ENCODE measurements at regions not wholly inside any gene's neighbourhood (a gene's known extent, or its start where the extent isn't known, plus 50 kb on each side); places are given as distances from the start of the nearest gene placed in this dataset.

DNA sequence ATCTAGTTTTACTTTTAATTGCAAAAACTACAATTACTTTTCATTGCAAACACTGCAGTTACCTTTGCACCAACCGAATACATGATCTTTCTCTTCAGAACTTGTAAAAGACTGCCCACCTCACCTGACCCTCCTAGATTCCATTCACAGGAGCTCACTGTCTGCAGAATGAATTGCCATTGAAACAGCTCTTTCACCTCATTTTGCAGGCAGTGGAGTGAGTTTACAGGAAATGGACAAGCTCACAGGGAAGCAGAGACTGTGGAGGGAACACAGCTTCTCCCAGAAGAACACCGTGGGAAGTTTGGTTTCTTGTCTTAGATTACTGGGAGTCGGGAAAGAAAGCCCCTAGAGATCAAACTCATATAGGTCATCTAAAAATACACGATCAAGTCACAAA, 439.7 kb upstream of the RBFOX1 start:
- TF ChIP-seq, protein P1, sequence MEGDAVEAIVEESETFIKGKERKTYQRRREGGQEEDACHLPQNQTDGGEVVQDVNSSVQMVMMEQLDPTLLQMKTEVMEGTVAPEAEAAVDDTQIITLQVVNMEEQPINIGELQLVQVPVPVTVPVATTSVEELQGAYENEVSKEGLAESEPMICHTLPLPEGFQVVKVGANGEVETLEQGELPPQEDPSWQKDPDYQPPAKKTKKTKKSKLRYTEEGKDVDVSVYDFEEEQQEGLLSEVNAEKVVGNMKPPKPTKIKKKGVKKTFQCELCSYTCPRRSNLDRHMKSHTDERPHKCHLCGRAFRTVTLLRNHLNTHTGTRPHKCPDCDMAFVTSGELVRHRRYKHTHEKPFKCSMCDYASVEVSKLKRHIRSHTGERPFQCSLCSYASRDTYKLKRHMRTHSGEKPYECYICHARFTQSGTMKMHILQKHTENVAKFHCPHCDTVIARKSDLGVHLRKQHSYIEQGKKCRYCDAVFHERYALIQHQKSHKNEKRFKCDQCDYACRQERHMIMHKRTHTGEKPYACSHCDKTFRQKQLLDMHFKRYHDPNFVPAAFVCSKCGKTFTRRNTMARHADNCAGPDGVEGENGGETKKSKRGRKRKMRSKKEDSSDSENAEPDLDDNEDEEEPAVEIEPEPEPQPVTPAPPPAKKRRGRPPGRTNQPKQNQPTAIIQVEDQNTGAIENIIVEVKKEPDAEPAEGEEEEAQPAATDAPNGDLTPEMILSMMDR (IDR thresholded peaks at IDR 0.05; ENCODE audit: low read depth, low read length) = no peak

DNA sequence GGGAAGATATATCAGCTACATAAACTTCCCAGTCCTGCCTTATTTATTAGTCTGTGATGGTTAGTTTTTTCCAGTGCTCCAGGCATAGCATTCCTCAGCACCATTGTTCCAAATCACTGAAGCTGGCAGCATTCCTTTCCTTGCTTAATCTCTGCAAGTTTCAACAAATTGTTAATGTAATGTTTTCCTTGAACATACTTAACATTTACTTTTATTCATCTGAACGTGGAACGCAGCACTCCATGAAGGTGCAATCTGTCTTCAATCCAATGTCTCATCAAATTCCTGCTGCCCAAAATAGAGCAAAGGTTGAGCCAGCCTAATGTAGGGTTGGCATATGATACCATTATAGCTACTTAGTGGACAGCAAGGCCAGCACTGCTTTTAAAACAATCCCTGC, 441.1 kb upstream of the RBFOX1 start:
- TF ChIP-seq, protein P1 (IDR thresholded peaks at IDR 0.05; ENCODE audit: low read depth, low read length) = no peak
- DNase-seq (ENCODE audit: extremely low read depth, low read depth) = no peak

More for the DNA sequence above, 439.7 kb upstream of the RBFOX1 start:
- DNase-seq (ENCODE audit: extremely low read depth, low read depth) = no peak

DNA sequence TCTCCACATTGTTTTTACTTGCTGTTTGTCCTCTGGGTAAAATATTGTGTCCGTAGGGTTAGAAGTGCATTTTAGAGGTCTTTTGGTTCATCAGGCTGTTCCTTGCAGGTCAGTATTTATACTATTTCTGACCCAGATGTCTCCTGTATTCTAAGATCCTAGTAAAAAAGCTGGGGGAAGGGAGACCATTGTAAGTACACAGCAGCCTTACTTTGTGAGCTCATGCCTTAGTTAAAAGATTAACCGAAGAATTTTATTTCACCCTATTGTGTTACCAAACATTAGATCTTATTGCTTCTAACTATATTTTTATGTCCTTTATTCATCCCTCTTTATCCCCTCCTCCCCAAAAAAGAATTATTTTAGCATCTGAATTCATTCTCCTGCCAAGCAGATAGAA, 444.1 kb upstream of the RBFOX1 start:
- TF ChIP-seq, protein P1 (IDR thresholded peaks at IDR 0.05; ENCODE audit: low read depth, low read length) = no peak
- no peak for DNase-seq (ENCODE audit: extremely low read depth, low read depth)

DNA sequence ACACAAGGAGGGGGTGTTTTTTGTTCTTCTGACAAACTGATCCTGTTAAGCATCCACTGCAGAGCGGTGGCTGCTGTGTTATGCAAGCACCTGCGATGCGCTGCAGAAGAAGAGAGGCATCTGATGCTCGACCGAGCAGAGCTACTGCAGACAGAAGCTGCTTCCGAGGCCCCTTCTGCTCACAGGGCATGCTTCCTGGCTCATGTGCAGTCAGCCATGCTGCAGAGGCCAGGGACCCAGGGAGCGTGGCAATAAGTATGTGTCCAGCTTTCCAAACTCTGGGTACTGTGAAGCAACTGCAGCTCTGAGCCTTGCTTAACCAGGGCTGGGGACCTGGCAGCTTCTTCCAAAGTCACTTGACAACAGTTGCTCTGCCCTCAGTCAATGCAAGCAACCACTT, 448.6 kb upstream of the RBFOX1 start:
- no peak for DNase-seq (ENCODE audit: extremely low read depth, low read depth)
- TF ChIP-seq, protein P1 (IDR thresholded peaks at IDR 0.05; ENCODE audit: low read depth, low read length) = no peak

DNA sequence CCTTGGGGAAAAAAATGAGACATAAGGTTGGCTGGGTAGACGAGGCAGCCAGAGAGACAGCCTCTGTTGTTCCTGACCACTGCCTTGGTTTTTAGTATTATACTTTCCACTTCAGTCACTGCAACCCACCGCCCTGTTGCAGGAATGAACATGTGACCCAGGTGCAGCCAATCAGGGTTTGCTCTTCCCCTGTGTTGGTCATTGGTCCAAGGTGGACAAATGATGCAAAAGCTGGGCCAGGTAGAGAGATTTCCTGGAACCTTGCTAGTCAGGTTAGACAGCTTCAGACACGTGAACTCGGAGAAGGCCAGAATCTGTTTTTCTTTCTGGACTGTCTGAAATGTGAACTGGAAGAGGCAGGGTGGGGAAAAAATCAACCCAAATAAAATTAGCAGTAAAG, 452.4 kb upstream of the RBFOX1 start:
- DNase-seq (ENCODE audit: extremely low read depth, low read depth) = no peak
- TF ChIP-seq, protein P1 (IDR thresholded peaks at IDR 0.05; ENCODE audit: low read depth, low read length) = no peak

DNA sequence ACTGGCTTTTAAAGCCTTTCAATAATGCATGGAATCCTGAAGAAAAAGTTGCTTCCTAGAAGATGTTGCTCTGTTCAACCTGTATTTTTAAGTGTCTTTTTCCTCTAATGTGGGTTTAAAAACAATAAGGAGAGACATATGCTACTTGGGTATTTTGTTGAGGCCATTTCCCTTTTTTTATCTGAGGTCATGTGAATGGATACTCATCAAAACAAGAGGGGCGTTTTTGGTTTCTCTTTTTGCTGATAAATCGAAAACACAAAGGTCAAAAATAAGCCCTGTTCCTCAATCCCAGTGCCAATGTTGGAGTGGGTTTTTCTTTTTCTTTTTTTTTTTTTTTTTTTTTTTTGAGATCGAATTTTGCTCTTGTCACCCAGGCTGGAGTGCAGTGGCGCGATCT, 468.0 kb upstream of the RBFOX1 start:
- TF ChIP-seq, protein P1 (IDR thresholded peaks at IDR 0.05; ENCODE audit: low read depth, low read length) = no peak

DNA sequence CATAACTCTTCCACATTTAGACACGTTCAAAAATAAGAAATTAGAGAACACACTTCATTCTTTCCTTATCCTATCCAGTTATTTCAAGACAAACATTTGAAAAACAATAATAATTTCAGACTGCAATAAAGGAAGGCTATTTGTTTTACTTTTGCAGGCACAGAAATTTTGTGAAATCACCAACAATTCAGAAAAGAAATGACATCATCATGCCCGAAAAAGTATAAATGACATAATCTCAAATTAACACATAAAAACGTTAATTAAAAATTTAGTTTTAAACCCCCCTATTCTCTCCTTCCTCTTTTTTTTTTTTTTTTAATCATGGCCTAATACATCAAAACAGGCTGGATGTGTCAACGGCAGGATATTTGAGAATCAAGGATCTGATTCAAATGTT, 468.4 kb upstream of the RBFOX1 start:
- DNase-seq (ENCODE audit: extremely low read depth, low read depth) = no peak
- TF ChIP-seq, protein P1 (IDR thresholded peaks at IDR 0.05; ENCODE audit: low read depth, low read length) = no peak

More for the DNA sequence above, 468.0 kb upstream of the RBFOX1 start:
- DNase-seq (ENCODE audit: extremely low read depth, low read depth) = no peak
